ENCODE measurements at regions not wholly inside any gene's neighbourhood (a gene's known extent, or its start where the extent isn't known, plus 50 kb on each side); places are given as distances from the start of the nearest gene placed in this dataset.
A peak's percentile ranks its signal among the peaks of the same experiment; 100 is the strongest.

DNA sequence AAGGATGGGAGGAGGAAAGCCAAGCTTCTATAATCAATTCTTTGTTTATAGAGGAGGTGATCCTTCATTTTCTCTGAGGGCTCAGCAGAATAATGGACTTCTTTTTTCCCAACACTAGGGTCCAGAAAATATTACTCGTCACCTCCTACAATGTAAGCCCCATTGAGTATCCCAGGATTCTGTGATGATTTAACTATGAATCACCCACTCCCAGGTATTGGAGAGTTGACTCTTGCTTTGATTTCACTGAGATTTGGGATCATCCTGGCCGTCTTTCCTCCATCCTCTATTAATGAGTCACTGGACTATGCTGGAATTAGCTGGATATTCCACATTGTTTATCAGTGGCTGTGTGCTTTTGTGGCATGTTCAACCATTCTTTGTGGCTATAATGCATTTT lies 452.0 kb downstream of the NPIPA7 start:
- Mint-ChIP-seq H3K36me3 (no peaks in the 10 kb centered on the region), H3K9me3 (peaks cover 0 to 21% (median 4%) of the 10 kb centered on the region in 11 donors)
- H3K4me1 ChIP-seq (ENCODE audit: control insufficient read depth in 2 of 2, insufficient read depth in 2 of 2, low read length in 2 of 2) = no peaks in the 10 kb centered on the region

DNA sequence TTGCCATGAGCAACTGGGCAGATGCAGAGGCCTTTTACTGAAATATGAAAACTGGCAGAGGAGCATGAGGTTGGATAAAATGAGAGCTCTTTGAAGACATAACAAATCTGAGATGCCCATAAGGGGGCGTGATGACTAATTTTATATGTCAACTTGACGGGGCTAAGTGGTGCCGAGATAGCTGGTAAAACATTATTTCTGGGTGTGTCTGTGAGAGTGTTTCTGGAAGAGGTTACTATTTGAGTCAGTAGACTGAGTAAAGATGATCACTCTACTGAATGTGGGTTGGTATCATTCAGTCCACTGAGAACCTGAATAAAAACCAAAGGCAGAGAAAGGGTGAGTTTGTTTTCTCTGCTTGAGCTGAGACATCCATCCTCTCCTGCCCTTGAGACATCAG lies 454.2 kb downstream of the NPIPA7 start:
- ATAC-seq (no peak), DNase-seq (no peak)
- CTCF ChIA-PET = no interaction called here
- Mint-ChIP-seq H3K4me1 (no peaks in the 10 kb centered on the region), H3K27me3 (peaks cover 0 to 45% (median 35%) of the 10 kb centered on the region in 5 donors), H3K9me3 (peaks cover 0 to 23% (median 5%) of the 10 kb centered on the region in 11 donors), H3K36me3 (no peaks in the 10 kb centered on the region), H3K4me3 (no peak overlapping the region), H3K27ac (no peak overlapping the region)
- H3K36me3 ChIP-seq (ENCODE audit: control insufficient read depth in 2 of 3, insufficient read depth in 3 of 3, low read length in 3 of 3) = no peaks in the 10 kb centered on the region
- intact Hi-C loops (cut with micrococcal nuclease) = no loop called here
- no peak overlapping the region for H3K27ac ChIP-seq (ENCODE audit: low read depth, low read length)
- POLR2A ChIA-PET = interaction anchor here (0.7 kb wide), 1 partner anchor 642 kb away, joined by 3 read pairs; no protein-coding TSS in a partner anchor
- no peaks in the 10 kb centered on the region for H3K4me1 ChIP-seq (ENCODE audit: control insufficient read depth in 2 of 2, insufficient read depth in 2 of 2, low read length in 2 of 2)
- no peaks in the 10 kb centered on the region for H3K9me3 ChIP-seq (ENCODE audit: control insufficient read depth in 2 of 3, low read length in 3 of 3)
- no peak overlapping the region for H3K4me3 ChIP-seq (ENCODE audit: low read length)
- H3K27me3 ChIP-seq (ENCODE audit: control insufficient read depth in 2 of 2, insufficient read depth in 2 of 2, low read length in 2 of 2) = no peaks in the 10 kb centered on the region

More for the DNA sequence above, 452.0 kb downstream of the NPIPA7 start:
- no peak for DNase-seq
- H3K4me3 Mint-ChIP-seq = no peak overlapping the region
- H3K27ac Mint-ChIP-seq = no peak overlapping the region
- intact Hi-C loops (cut with micrococcal nuclease) = no loop called here
- H3K27me3 ChIP-seq (ENCODE audit: control insufficient read depth in 2 of 2, insufficient read depth in 2 of 2, low read length in 2 of 2) = no peaks in the 10 kb centered on the region
- no peak for ATAC-seq
- no peak overlapping the region for H3K4me3 ChIP-seq (ENCODE audit: low read length)
- H3K27ac ChIP-seq (ENCODE audit: low read depth, low read length) = no peak overlapping the region
- ChIA-PET CTCF (no interaction called here), POLR2A (no interaction called here)
- H3K36me3 ChIP-seq (ENCODE audit: control insufficient read depth in 2 of 3, insufficient read depth in 3 of 3, low read length in 3 of 3) = no peaks in the 10 kb centered on the region
- H3K27me3 Mint-ChIP-seq = peaks cover 0 to 63% (median 42%) of the 10 kb centered on the region in 5 donors
- H3K4me1 Mint-ChIP-seq = no peaks in the 10 kb centered on the region
- no peaks in the 10 kb centered on the region for H3K9me3 ChIP-seq (ENCODE audit: control insufficient read depth in 2 of 3, low read length in 3 of 3)

DNA sequence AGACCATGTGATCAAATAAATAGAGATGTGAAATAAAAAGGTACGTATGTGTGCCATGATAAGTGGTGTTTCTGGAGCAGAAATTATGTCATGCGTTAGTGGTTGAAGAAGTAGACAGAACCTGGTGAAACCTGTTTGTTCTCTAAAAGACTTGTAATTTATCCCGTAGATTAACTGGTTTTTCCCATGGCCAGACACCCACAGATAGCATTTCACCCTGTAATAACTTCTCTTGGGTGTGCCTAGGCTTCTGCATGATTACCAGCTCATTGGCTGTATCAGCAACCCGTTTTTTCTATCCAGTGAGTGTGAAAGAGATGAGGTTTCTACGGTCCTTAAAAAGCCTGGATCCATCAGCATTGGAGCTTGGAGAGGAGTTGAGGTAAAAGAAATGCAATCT lies 471.3 kb downstream of the NPIPA7 start:
- Mint-ChIP-seq H3K36me3 (no peaks in the 10 kb centered on the region), H3K4me3 (no peak overlapping the region), H3K27ac (no peak overlapping the region), H3K4me1 (no peaks in the 10 kb centered on the region), H3K9me3 (peaks cover 0 to 12% (median 0%) of the 10 kb centered on the region in 11 donors), H3K27me3 (peaks cover 3 to 36% (median 21%) of the 10 kb centered on the region in 5 donors)
- Histone ChIP-seq H3K4me1 (ENCODE audit: control insufficient read depth in 2 of 2, insufficient read depth in 2 of 2, low read length in 2 of 2) (no peaks in the 10 kb centered on the region), H3K36me3 (ENCODE audit: control insufficient read depth in 2 of 3, insufficient read depth in 3 of 3, low read length in 3 of 3) (no peaks in the 10 kb centered on the region), H3K27ac (ENCODE audit: low read depth, low read length) (no peak overlapping the region), H3K9me3 (ENCODE audit: control insufficient read depth in 2 of 3, low read length in 3 of 3) (no peaks in the 10 kb centered on the region), H3K27me3 (ENCODE audit: control insufficient read depth in 2 of 2, insufficient read depth in 2 of 2, low read length in 2 of 2) (peaks cover 0 to 2% of the 10 kb centered on the region in 2 donors), H3K4me3 (ENCODE audit: low read length) (no peak overlapping the region)
- no peak for DNase-seq
- ATAC-seq = no peak
- CTCF ChIA-PET = no interaction called here
- POLR2A ChIA-PET = no interaction called here
- intact Hi-C loops (cut with micrococcal nuclease) = no loop called here

DNA sequence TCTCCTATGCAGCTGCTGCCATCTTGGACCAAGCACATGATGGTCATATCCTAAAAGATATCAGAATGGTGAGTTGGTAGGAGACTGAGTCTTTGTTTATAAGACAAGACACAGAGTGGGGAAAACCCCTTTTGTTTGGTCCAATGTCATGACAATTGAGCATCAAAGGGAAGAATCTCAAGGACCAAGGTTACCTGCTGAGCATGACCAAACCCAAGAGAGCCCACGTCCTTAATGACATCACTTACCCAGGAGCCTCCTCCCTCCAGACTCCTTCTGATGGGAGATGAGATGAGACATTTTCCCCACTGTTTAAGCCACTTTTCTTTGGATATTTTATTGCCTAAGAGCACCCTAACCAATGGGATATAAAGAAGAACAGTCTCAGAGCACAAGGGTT lies 478.1 kb downstream of the NPIPA7 start:
- Histone ChIP-seq H3K36me3 (ENCODE audit: control insufficient read depth in 2 of 3, insufficient read depth in 3 of 3, low read length in 3 of 3) (no peaks in the 10 kb centered on the region), H3K4me1 (ENCODE audit: control insufficient read depth in 2 of 2, insufficient read depth in 2 of 2, low read length in 2 of 2) (no peaks in the 10 kb centered on the region), H3K27me3 (ENCODE audit: control insufficient read depth in 2 of 2, insufficient read depth in 2 of 2, low read length in 2 of 2) (no peaks in the 10 kb centered on the region), H3K4me3 (ENCODE audit: low read length) (no peak overlapping the region), H3K9me3 (ENCODE audit: control insufficient read depth in 2 of 3, low read length in 3 of 3) (no peaks in the 10 kb centered on the region), H3K27ac (ENCODE audit: low read depth, low read length) (no peak overlapping the region)
- CTCF ChIA-PET = no interaction called here
- H3K4me3 Mint-ChIP-seq = no peak overlapping the region
- H3K27me3 Mint-ChIP-seq = peaks cover 5 to 31% (median 27%) of the 10 kb centered on the region in 5 donors
- DNase-seq = no peak
- H3K27ac Mint-ChIP-seq = no peak overlapping the region
- peaks cover 0 to 3% (median 0%) of the 10 kb centered on the region in 7 donors for H3K4me1 Mint-ChIP-seq
- no peak for ATAC-seq
- H3K9me3 Mint-ChIP-seq = peaks cover 0 to 2% (median 0%) of the 10 kb centered on the region in 11 donors
- POLR2A ChIA-PET = no interaction called here
- intact Hi-C loops (cut with micrococcal nuclease) = no loop called here
- H3K36me3 Mint-ChIP-seq = no peaks in the 10 kb centered on the region

DNA sequence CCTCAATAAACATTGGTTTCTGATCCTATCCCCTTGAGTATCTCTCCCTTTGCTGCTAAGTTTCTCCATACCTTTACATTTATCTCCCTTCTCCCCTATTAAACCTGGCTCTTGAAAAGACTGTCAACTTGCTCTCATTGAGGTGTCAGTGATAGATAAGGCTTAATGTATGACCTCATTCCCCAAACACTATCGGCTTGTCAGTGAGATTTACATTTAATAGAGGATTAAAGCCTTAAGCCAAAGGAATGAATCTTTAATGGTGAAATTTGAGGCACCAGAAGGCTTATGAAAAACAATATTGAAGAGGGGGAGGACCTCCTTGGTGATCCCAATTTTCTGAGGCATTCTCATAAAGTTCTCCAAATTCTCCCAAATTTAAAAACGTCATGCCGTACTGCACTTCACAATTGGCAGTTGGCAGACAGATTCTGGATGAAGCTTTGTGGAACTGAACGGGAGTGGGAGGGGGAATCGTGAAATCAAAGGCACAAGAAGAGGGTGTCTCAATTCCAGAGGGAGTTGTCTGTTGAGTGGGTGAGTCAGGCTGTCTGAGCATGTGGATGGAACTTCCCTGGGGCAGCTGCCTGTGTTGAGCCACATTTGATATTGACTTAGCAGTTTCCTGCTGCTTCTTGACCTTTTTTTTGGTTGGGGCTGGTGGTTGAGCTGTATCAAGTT lies 478.8 kb downstream of the NPIPA7 start:
- POLR2A ChIA-PET = no interaction called here
- no peak overlapping the region for H3K4me3 Mint-ChIP-seq
- no peak overlapping the region for H3K27ac Mint-ChIP-seq
- intact Hi-C loops (cut with micrococcal nuclease) = no loop called here
- CTCF ChIA-PET = no interaction called here
- peaks cover 0 to 3% (median 0%) of the 10 kb centered on the region in 7 donors for H3K4me1 Mint-ChIP-seq
- Histone ChIP-seq H3K4me3 (ENCODE audit: low read length) (no peak overlapping the region), H3K9me3 (ENCODE audit: control insufficient read depth in 2 of 3, low read length in 3 of 3) (no peaks in the 10 kb centered on the region), H3K36me3 (ENCODE audit: control insufficient read depth in 2 of 3, insufficient read depth in 3 of 3, low read length in 3 of 3) (no peaks in the 10 kb centered on the region), H3K4me1 (ENCODE audit: control insufficient read depth in 2 of 2, insufficient read depth in 2 of 2, low read length in 2 of 2) (no peaks in the 10 kb centered on the region), H3K27ac (ENCODE audit: low read depth, low read length) (no peak overlapping the region), H3K27me3 (ENCODE audit: control insufficient read depth in 2 of 2, insufficient read depth in 2 of 2, low read length in 2 of 2) (no peaks in the 10 kb centered on the region)
- no peak for DNase-seq
- H3K27me3 Mint-ChIP-seq = peaks cover 5 to 31% (median 20%) of the 10 kb centered on the region in 5 donors
- ATAC-seq = no peak
- no peaks in the 10 kb centered on the region for H3K36me3 Mint-ChIP-seq
- H3K9me3 Mint-ChIP-seq = peaks cover 0 to 2% (median 0%) of the 10 kb centered on the region in 11 donors

DNA sequence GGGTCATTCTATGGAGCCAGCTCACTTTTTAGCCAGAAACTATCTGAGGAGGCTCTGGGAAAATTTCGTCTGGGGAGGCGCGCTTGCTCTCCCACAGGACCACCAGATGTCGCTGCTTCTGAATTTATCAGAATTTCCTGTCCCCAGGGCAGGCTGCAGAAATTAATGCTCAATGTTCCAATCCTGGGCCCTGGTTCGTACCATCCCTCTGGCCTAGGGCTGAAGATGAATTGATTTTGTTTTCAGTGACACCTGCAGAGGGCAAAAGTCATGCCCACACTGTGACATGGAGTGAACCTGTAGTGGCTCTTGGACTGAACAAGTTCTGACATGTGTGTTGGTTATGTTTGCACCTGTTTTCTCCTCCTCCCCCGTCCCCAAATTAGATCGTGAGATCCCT lies 482.6 kb downstream of the NPIPA7 start:
- Histone ChIP-seq H3K27ac (ENCODE audit: low read depth, low read length) (no peak overlapping the region), H3K9me3 (ENCODE audit: control insufficient read depth in 2 of 3, low read length in 3 of 3) (no peaks in the 10 kb centered on the region), H3K27me3 (ENCODE audit: control insufficient read depth in 2 of 2, insufficient read depth in 2 of 2, low read length in 2 of 2) (no peaks in the 10 kb centered on the region), H3K4me3 (ENCODE audit: low read length) (no peak overlapping the region), H3K36me3 (ENCODE audit: control insufficient read depth in 2 of 3, insufficient read depth in 3 of 3, low read length in 3 of 3) (no peaks in the 10 kb centered on the region), H3K4me1 (ENCODE audit: control insufficient read depth in 2 of 2, insufficient read depth in 2 of 2, low read length in 2 of 2) (no peaks in the 10 kb centered on the region)
- no peaks in the 10 kb centered on the region for H3K36me3 Mint-ChIP-seq
- H3K9me3 Mint-ChIP-seq = no peaks in the 10 kb centered on the region
- intact Hi-C loops (cut with micrococcal nuclease) = loop anchor here (1.0 to 10.0 kb wide), 4 partner anchors 513 to 718 kb away; no protein-coding TSS in a partner anchor
- CTCF ChIA-PET = interaction anchor here (0.7 to 1.8 kb wide), 2 partner anchors 718 to 723 kb away, joined by 3 to 7 read pairs; no protein-coding TSS in a partner anchor
- H3K4me1 Mint-ChIP-seq = peaks cover 0 to 3% (median 0%) of the 10 kb centered on the region in 7 donors
- POLR2A ChIA-PET = no interaction called here
- ATAC-seq = no peak
- peak overlapping the region in 1 of 9 donors; percentile 13 for H3K27ac Mint-ChIP-seq
- H3K27me3 Mint-ChIP-seq = peaks cover 2 to 17% (median 10%) of the 10 kb centered on the region in 5 donors
- DNase-seq = peak; percentile 15 to 63 (median 50)
- H3K4me3 Mint-ChIP-seq = no peak overlapping the region

DNA sequence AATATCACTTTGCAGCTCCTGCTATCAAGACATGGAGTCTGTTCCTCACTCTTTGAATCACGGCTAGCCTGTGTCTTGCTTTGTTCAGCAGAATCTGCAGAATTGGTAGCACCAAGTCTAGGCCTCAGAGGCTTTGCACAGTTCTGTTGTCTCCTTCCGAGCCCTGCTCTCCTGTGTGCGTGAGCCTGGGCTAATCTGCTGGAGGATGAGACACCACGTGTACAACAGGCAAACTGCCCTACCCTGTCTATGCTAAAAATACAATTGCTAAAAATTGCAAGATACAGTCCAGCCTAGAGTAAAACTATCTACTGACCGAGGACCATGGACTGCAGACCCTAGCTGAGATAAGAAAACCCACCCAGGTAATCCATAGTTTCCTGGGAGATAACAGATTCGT lies 484.7 kb downstream of the NPIPA7 start:
- H3K27me3 Mint-ChIP-seq = peaks cover 0 to 20% (median 7%) of the 10 kb centered on the region in 5 donors
- ATAC-seq = no peak
- CTCF ChIA-PET = interaction anchor here (0.6 to 1.8 kb wide), 3 partner anchors 11 to 715 kb away, joined by 4 to 7 read pairs (median 4); no protein-coding TSS in a partner anchor

More for the DNA sequence above, 484.7 kb downstream of the NPIPA7 start:
- Mint-ChIP-seq H3K36me3 (no peaks in the 10 kb centered on the region), H3K27ac (no peak overlapping the region), H3K4me3 (no peak overlapping the region), H3K4me1 (peaks cover 0 to 3% (median 0%) of the 10 kb centered on the region in 7 donors), H3K9me3 (no peaks in the 10 kb centered on the region)
- H3K36me3 ChIP-seq (ENCODE audit: control insufficient read depth in 2 of 3, insufficient read depth in 3 of 3, low read length in 3 of 3) = no peaks in the 10 kb centered on the region
- no peaks in the 10 kb centered on the region for H3K4me1 ChIP-seq (ENCODE audit: control insufficient read depth in 2 of 2, insufficient read depth in 2 of 2, low read length in 2 of 2)
- no peaks in the 10 kb centered on the region for H3K27me3 ChIP-seq (ENCODE audit: control insufficient read depth in 2 of 2, insufficient read depth in 2 of 2, low read length in 2 of 2)
- intact Hi-C loops (cut with micrococcal nuclease) = loop anchor here (5.0 to 10.0 kb wide), 2 partner anchors 511 to 604 kb away; no protein-coding TSS in a partner anchor
- POLR2A ChIA-PET = no interaction called here
- H3K9me3 ChIP-seq (ENCODE audit: control insufficient read depth in 2 of 3, low read length in 3 of 3) = no peaks in the 10 kb centered on the region
- H3K4me3 ChIP-seq (ENCODE audit: low read length) = no peak overlapping the region
- no peak overlapping the region for H3K27ac ChIP-seq (ENCODE audit: low read depth, low read length)
- DNase-seq = no peak
